Cerebellar nuclear complex (tissue), 1 donor: ENCODE measurements at regions not wholly inside any gene's neighbourhood (a gene's known extent, or its start where the extent isn't known, plus 50 kb on each side); places are given as distances from the start of the nearest gene placed in this dataset.
A peak's percentile ranks its signal among the peaks of the same experiment; 100 is the strongest.

Experiments
- DNase-seq, 2 experiments: peaks; one replicate each; lab custom pipeline; 2025; lab: John Stamatoyannopoulos, UW

GRCh38 chr15:70264014-70264582 is 166.4 kb upstream of the TLE3 start:
- DNase-seq: no peak

- no peak for DNase-seq
Observed at GRCh38 chr15:70262591-70263274, 165.0 kb upstream of the TLE3 start.

GRCh38 chr15:70262171-70262570 is 164.5 kb upstream of the TLE3 start:
- no peak for DNase-seq

DNA sequence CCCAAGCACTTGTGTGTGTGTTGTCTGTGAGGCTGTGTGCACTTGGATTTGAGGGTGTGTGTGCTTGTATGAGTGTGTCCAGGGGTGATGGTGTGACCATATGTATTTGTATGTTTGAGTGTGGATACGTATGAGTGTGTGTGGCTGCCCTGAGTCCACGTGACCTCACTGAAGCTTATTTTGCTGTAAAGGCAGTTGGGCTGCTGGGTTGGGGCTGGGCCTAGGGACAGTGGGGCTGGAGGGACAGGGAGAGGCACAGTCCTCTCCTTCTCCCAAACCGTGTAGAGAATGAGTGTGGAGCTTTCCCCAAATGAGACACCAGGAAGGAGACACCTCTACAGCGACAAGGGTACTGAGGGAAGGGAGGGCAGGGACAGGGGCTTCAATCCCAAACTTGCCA is 163.4 kb upstream of the TLE3 start:
- no peak for DNase-seq

- DNase-seq: no peak
Observed at GRCh38 chr15:70260580-70260979, 162.9 kb upstream of the TLE3 start.

DNA sequence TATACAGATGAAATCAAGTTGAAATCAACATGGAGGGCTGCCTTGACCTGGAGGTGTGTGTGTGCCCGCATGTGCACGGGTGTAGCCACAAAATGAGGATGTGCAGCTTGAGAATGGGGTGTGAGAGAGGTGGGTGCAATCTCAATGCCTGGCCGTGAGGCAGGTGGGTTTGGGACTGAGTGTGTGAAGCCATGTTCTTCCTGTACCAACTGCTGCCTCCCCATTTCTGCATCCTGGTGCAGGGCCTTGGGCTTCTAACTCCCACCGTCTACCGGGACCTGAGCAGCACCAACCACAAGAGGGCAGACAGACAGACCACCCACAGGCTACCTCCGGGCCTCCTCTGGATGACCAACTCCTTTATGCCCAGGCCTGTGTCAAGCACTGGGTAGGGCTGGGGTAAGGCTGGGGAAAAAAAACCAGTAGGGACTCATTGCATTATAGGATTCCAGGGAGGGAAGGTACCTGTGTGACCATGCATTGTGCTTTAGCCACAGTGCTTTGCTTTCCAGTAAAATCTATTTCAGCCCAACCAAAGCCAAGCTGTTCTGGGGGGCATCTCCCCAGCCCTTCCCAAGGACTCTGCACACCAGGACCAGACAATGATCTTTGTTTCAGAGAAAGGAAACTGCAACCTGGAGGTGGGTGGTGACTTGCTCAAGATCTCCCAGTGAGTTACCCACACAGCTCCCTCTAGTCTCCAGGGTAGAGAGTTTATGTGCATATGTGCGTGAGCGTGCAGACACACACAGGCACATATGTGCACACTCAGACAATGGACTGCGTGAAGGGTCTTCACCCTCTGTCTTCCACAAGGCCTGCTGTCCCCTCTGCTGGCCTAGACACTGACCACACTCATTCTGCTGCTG is 162.2 kb upstream of the TLE3 start:
- no peak for DNase-seq

- DNase-seq: peak in 1 of 2 experiments; percentile 1
Observed at GRCh38 chr15:70259028-70259424, 161.3 kb upstream of the TLE3 start.

GRCh38 chr15:70258369-70259027 is 160.8 kb upstream of the TLE3 start:
- no peak for DNase-seq

DNA sequence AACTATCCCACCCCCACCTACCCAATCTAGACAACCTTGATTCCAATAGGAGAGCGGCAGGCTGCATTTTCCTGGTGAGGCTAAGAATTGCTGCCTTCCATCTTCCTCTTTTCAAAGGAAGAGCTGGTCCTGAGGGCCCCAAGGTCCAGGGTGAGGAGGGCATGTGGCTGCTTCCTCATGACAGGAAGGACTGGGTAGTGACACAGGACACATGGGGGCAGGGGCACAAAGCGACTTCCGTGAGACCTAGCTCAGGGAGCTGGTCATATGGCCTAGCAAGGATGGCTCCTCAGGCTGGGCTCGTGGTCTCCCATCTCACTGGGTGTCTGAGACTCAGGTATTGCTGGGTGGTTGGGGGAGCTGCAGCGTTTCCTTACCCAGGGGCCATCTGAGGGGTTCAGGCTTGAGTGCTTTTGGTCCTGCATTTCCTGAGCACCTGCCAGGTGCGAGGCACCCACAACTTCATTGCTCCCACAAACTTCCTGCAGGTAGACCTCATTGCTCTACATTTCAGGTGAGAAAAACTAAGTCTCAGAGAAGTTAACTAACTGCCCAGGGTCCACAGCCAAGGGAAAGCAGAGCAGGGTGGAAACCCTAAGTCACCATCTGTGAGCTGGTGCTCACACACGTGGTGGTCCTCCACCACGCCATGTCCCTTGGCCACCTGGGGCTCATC is 160.0 kb upstream of the TLE3 start:
- DNase-seq: no peak

DNA sequence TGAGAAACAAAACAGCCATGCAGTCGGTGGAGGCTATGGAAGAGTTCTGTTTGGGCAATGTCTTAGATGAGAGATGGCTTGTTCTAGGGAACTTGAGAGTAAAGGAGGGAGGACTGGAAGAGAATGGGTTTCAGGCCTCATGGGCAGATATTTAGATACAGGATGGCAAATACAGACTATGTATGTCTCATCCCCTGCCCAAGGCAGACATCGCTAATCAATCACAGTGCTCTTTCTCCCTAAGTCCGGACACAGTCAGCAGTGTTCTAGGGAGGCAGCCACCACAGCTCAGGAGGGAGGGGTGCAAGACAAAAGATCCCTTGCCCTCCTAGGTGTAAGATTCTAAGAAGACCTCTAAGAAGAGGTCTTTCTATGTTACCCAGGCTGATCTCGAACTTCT is 159.3 kb upstream of the TLE3 start:
- DNase-seq: no peak

- no peak for DNase-seq
Observed at GRCh38 chr15:70254311-70254869, 156.7 kb upstream of the TLE3 start.

DNA sequence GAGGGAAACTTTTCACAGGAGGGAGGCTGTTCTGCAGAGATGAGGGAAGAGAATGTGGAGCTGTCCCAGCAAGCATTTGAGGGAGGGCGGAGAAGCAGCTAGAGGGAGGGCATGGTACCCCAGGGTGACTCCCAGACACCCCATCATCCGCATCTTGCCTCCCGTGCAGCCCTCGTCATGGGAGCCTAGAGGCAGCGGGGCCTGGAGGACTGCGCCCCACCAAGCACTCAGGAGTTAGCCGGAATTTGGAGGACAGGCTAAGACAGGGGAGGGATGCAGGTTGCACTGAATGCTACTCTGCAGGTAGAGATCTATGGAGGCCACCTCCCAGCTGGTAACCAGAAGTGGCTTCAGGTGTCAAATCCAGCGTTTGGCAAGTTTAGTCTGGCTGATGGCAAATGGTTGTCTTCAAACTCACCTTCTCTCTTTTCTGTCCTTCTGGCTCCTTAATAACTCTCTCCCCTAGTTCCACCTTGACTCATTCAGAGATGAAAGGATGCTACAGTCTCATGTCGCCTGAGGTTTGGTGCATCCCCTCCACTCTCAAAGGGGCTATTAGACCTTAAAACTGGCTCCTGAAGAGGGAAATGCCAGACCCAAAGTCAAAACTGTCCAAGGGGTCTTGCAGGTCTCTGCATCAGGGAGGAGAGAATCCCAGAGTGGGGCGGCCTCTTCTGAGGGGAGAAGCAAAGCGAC is 155.9 kb upstream of the TLE3 start:
- no peak for DNase-seq

GRCh38 chr15:70252951-70253320 is 155.2 kb upstream of the TLE3 start:
- DNase-seq: no peak

DNA sequence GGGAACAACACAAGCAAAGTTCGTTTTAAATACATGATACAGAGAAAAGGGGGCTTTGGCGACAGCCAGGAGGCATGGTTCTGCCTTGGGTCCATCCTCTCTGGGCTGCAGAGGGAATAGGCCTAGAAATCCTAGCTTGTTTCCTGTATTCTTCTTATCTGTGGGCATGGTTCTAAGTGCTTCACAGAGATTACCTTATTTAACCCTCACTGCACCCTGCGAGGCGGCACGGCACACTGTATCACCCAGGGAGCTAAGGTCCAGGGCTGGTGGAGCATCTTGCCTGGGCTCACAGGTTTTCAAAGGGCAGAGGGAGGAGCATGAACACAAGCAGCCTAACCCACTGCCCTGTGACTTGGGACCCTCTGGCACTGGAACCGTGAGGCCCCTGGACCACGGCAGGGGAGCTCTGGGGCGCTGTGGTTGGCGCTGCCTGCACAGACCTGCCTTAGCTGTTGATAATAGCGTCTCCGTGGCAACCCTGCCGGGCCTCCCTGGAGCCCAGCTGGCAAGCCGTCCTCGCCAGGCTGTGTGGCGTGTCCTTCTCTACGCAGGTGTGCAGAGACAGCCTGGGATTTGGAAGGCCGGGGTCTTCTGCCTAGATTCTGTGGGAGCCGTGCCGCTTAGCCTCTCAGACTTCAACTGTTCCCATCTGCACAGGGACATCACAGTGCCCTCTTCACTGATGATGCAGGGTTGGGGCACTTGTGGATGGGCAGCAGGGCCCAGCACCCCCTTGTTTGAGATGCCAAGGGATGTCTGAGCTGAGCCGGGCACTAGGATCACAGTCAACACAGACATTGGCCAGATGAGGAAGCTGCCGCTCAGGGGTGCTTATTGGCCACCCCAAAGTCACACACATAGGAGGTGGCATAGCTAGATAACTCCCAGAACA is 154.6 kb upstream of the TLE3 start:
- DNase-seq: no peak

DNA sequence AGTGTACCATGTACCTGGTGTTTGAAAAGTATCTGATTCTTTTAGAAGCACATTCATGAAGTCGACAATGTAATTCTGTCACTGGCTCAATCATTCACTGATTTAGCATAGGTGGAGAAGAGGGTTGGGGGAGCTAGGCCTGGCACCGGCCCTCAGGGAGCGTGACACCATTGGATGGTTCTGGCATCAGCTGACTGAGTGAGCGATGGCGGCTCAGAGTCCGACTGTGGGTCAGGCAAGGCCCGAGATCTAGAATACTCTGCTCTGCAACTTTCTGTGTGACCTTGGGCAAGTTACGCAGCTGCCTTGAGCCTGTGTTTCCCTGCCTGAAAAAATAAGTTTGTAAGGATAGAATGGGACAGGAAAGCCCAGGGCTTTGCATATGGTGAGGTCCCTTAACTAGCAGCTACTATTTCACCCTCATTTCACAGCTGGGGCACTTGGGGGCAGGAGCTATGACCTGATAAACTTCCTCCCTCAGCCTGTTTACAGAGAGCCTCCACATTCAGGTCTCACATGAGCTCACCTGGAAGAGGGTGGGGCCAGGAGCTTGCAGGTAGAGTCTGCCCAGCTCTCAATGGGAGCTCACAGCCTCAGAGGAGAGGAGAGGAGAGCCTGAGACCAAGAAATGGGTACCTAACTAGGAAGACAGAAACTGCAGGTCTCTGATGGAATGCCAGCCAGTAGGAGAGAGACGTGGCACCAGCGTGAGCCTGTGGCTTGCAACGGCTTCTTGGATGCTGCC is 153.7 kb upstream of the TLE3 start:
- no peak for DNase-seq

DNA sequence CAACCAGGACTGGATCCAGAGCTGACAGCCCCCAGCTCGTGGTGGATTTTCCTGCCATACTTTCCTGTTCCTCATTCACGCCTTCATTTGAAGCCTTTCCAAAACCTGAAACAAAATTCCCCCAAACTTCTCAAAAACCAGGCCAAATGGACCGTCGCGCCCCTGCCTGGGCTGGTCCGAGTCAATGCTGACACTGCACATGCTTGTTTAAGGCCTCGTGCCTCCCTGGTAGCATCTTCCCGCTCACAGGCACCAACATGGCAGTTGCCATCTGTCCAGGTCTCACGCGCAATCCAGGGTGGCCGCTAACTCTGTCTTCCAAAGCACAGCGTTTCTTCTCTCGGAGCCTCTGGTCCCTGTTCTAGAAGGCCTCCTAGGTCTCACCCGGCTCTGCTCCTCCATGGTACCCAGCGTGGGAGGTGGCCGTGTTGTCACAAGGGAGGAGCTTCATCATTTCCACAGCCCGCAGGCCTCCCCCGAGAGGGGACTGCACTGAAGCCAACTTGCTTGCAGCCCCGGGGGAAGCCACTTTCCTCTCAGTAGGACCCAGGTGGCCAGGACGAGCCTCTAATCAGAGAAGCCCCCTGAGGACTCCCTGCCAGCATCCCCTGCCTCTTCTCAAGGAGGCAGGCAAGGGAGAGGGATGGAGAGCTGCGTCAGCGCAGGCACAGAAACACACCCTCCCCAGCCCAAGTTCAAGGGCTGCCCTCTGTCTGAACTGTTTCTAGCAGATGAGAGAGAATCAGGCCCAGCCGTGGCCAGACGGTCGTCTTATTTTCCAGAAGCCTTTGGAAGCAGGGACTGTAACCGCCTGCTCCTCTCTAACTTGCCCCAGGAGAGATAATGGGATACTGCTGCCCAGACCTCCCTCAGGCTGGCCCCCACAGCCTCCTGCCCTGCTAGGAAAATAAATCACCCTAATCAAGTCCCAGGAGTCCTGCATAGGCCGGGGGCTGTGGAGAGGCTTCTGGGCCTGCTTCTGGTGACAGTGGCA is 152.8 kb upstream of the TLE3 start:
- DNase-seq: no peak

DNA sequence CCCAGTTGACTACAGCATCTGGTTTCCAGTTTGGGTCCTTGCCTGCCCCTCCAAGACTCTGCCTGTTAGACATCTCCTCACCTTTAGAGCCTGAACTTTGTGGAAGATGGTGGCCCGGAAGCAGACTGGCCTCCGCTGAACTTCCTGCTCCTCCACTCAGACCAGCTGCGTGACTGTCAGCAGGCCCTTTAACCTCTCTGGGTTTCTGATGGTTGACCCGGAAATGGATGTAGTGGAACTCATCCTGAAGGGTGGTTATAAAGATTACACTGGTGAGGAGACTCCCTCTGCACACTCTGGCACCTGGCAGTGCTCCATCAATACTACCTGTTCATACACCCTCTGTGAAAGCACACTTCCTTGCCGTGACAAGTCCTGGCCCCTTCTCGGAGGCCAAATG is 151.9 kb upstream of the TLE3 start:
- no peak for DNase-seq
